Fibroblast of lung (primary cell): ENCODE measurements at regions not wholly inside any gene's neighbourhood (a gene's known extent, or its start where the extent isn't known, plus 50 kb on each side); places are given as distances from the start of the nearest gene placed in this dataset.

ENCODE experiments used
- CTCF ChIP-seq, 2 donors: IDR thresholded peaks in 1 of 2; conservative IDR thresholded peaks in 1 of 2; 1 replicate in 1 of 2; 2 replicates in 1 of 2; pipeline ENCODE4 v1.5.1; 2011 to 2012; ENCODE audit warnings: low read length in 2 of 2, control low read depth in 1 of 2, inconsistent platforms in 1 of 2, low read depth in 1 of 2, mild to moderate bottlenecking in 1 of 2
- EZH2 ChIP-seq: IDR thresholded peaks from 2 replicates; pipeline ENCODE4 v1.5.1; 2012; ENCODE audit warnings: low read length, control low read depth, mild to moderate bottlenecking; ENCODE audit errors: missing control alignments

GRCh38 chr16:79926451-79927205 is 326.1 kb upstream of the MAF start:
- TF ChIP-seq CTCF (conservative IDR thresholded peaks at IDR 0.05 in 1 of 2, IDR thresholded peaks at IDR 0.05 in 1 of 2; ENCODE audit: low read depth in 1 of 2, low read length in 2 of 2) (no peak), EZH2 (no peak)
